HG03045 (cell line): ENCODE measurements at regions not wholly inside any gene's neighbourhood (a gene's known extent, or its start where the extent isn't known, plus 50 kb on each side); places are given as distances from the start of the nearest gene placed in this dataset.
A peak's percentile ranks its signal among the peaks of the same experiment; 100 is the strongest.
"Not testable (repeated sequence)": the region's sequence is repeated elsewhere in the genome, so short reads cannot be mapped to it uniquely, and the experiment has no call there.

ENCODE experiments used
- ATAC-seq: cut with Tn5 transposase; IDR thresholded peaks from one replicate; pipeline ENCODE4 v1.9.1; 2021; ENCODE audit warnings: mild to moderate bottlenecking, moderate library complexity; ENCODE audit not compliant: unreplicated experiment

DNA sequence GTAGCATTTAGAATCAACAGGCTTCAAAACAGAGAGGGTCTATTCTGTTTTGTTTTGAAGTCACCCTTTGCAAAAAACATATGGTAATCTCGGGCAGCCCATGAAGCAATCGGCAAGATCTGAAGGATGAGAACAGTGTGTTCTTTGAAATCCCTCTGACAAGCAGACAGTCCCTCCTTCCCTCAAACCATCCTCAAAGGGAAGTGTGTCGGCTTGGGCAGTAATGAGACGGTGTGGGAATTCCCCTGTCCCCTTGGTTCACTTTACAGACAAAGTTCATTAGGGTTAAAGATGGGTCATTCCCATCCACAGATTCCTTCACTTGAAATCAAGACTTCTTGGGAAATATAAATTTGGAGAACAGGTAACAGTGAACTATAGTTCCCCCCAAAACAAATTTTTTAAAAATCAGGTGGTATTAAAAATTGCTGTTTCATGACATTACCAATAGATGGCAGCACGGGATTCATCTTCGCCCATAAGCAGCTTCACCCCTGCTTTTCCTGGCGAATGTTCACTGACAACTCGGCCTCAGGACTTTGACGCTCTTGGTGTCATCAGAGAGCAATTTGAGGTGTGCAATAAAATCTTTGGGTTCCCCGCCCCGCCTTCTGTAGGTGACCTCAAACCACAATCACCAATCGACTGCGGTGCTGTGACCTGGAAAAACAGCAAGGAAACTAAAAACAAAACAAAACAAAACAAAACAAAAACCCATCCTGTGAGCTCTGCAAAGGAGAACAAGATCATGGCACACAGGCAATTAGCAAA lies 159.3 kb upstream of the TNFAIP3 start:
- peak; percentile 61 for ATAC-seq

DNA sequence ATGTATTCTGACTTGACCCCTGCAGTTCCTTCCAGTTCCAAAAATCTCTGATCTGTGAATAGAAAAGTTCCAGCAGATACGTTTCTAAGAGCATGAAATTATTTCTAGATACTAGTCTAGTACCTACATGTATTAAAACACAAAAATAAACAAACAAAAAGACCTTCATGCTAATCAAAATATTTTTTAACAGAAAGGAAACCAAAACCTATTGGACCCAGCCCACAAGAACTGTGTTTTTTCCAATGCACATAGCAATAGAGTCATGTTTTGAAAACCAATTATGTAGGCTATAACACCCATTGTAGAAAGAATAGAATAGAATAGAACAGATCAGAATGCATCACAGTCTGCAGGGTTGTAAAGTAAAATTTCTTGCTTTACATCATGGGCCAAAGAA lies 158.6 kb upstream of the TNFAIP3 start:
- ATAC-seq, result no peak

DNA sequence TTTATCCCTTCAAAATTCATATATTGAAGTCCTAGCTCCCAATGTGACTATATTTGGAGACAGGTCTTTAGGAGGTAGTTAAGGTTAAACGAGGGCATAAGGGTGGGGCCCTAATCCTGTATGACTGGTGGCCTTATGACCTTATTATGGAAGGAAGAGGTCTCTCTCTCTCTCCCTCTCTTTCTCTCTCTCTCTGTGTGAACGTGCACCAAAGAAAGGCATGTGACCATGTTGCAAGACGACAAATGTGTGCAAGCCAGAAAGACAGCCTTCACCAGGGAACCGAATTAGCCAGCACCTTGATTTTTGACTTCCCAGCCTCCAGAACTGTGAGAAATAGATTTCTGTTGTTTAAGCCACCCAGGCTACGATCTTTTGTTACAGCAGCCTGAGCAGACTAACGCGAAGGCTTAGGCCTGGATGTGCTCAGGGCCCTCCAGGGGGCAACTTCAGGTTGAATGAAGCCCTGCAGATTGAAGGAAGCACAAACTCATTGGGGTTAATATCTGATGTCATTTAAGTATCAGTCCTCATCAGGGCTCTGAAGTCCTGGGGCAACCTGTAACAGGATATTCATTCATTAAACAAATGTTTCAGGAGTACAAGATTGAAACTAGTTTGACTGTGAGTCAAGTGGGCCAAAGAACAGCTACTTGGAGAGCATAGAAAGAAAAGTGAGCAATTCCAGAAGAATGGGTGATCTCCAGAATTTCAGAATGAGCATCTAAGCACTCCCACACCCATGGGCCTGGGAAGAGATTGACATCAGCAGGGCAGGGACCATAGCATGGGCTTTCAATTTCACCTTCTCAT lies 157.4 kb upstream of the TNFAIP3 start:
- ATAC-seq, result no peak

DNA sequence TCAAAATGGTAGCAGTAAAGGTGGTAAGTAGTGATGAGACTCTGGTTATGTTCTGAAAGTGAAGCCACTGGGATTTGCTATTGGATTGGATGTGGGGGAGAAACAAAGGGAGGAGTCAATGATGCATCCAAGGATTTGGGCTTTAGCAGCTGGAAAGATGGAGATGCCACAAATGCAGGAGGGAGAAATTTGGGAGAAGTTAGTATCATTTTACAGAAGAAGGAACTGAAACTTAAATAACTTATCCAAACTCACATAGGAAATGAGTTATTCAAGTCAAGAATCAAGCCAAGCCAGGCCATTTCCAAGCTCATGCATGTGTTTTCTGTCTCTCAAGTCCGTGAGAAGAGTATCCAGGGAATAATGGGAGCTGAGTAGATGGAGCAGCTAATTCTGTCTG lies 155.1 kb upstream of the TNFAIP3 start:
- no peak for ATAC-seq

DNA sequence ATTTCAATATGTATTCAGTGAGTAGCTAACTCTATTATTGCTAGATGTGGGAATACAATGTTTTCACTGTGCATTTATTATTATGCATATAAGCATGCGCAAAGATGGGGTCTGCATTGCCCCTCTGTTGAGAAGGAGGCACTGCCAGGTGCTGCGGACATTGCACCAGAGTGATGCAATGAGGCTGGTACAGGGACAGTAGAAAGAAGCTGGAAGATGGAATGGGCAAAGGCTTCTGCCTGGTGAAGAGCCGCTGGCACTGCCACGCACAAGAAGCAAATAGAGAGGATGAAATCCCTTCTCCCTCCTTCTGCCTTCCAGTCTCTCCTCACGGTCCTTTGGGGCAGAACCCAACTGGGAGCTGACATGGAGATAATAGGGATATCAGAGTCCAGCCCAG lies 154.5 kb upstream of the TNFAIP3 start:
- ATAC-seq, result no peak

DNA sequence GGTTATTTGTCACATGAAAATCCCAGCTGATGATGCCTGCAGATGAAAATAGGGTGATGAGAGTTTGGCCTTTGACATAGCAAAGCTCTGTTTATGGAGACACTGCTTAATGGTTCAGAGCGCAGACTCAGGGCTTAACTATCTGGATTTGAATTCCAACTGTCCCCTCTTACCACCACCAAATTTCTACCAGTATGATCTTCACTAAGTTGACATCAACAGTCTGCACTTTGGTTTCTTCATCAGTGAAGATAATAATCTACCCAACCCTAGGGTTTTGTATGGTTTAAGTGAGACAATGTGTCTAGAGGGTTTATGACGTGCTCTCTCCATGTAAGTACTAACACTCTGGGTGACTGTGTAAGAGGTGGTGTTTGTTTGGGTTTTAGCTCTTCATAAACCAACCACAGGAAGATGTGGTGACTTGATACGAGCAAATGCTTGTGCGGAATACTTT lies 151.4 kb upstream of the TNFAIP3 start:
- ATAC-seq, result no peak

DNA sequence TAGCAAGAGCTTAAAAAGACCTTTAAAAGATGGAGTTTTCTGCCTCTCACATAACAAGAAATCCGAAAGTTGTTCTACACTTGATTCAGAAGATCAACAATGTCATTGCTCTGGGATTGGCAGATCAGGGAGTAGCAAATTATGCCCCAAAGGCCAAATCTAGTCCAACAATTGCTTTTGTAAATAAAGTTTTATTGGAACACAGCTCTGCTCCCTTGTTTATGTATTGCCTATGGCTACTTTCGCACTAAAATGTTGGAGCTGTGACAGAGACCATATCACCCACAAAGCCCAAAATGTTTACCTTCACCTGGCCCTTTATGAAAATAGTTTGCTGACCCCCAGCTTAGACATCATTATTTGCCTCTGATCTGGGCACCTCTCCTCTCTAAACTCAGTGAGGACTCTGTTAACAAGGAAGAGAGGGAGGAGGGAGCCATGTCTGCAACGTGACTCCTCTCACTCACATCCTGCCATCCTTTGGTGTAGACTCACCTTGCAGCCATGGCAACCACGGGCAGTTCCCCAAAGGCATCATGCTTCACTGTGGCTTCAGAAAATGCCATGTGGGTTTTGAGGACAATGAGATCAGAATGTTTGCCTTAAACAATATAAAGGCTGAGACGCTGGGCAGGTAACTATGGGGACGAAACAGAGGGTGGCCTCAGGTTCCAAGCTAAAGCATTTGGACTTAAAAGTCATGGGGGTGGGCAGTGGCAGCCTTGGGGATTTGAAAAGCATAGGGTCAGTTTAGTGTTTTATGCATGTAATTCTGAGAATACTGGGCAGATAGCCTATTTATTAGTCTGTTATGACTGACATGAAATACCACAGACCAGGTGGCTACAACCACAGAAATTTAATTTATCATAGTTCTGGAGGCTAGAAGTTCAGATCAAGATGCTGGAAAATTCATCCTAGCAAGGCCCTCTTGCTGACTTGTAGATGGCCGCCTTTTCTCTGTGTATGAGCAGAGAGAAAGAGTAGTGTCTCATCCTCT lies 149.7 kb upstream of the TNFAIP3 start:
- no peak for ATAC-seq

DNA sequence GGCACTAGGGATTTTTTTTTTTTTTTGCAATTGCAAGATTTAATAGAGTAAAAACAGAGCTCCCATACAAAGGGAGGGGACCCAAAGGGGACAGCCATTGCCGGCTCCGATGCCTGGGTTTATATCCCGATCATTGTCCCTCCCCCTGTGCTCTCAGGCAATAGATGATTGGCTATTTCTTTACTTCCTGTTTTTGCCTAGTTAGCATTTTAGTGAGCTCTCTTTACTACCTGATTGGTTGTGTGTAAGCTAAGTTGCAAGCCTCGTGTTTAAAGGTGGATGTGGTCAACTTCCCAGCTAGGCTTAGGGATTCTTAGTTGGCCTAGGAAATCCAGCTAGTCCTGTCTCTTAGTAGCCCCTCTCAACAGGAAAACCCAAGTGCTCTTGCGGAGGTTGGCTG lies 148.2 kb upstream of the TNFAIP3 start:
- not testable (repeated sequence) for ATAC-seq

DNA sequence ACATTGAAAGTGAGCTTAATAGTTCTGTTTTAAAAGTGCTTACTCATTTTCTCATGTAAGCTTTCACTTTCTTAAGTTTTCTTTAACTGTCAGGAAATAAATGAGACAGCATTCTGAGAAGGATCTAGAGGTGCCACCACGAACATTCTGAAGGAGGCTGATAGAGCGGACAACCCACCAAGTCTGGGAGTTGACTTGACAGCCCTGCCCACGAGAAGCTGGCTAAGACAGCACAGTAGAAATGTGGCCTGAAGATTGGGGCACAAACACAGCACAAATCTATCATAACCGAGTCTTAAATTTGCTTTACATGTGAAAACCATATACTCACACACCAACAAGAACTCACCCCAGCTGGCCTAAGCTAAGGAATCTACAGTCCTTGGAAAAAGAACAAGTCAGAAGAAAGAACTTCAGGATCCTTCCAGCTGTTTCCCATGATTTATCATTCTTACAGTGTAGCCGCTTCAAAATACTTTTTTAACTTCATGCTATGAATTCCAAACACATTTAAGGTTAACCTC lies 144.2 kb upstream of the TNFAIP3 start:
- no peak for ATAC-seq

DNA sequence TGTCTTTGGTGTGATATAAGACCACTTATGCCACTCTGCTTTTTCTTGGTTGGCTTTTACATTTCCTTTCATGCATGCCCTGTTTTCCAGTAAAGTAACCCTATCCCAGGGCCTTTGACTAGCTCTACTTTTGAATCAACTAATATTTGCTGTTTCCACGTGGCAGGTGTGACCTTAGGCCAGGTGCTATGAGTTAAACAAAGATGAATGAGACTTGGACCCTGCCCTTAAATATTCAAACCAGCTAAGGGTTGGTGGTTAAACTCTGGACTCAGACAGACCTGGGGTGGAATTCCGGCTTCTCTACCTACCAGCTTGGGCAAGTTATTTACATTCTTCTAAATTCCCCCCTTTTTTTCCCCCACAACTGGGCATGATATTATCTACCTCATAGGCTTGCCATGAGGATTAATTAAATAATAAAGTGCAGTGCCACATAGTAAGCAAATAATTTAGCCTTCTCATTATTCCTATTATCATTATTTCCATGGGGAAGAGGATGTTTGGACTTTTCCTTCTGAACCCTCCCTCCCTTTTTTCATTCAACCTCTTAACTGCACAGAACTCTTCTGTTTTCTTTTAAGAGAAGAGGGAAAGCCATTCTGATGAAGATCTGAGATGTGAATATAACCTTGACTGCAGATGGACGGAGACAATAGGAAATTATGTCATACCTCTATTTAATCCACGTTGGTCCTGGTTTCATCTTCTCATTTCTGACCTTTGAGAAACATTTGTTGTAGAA lies 143.6 kb upstream of the TNFAIP3 start:
- no peak for ATAC-seq

DNA sequence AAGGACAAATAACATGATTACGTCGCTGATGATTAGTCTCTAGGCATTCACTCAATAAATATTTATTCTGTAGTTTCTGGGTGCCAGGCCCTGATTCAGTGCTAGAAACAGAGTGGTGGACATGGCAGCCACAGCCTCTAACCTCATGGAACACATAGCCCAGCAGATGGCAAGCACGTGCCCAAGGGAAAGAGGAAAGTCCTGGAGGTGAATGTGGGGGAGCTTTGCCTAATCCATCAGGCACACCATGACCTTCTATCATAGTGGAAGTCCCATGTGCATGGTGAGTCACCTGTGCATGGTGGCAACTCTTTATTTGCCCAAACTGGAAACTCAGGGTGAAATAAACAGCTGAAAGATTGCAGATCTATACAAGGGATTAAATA lies 143.0 kb upstream of the TNFAIP3 start:
- ATAC-seq, result no peak

DNA sequence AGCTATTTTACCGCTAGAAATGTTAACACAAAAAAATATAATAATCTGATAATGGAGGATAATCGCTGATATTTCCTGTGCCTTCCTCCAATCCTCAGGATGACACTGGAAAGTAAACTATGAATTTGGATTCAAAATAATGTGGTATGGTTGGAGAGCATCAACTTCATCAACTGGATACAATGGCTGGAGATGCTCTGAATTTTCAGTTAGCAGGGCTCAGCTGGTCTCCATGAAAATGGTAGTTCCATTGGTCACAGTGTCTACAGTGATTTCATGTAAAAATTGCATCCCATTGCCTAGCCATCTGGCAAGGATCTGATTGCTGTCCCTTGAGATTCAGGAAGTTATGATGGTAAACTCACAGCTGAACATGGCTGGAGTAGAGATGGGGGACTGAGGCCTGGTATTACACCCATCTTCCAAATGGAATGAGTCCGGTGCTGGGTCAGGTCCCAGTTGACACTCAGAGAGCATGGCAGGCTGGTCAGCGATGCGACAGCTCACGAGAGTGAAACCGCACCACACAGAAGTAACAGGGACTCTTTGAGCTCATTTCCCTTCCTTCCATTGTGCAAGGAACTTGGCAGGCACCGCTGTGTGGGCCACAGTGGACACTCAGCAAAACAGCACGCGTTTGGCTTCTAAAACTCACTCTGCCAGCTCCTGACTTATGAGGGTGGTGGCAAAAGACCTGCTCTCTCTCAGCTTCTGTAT lies 142.4 kb upstream of the TNFAIP3 start:
- no peak for ATAC-seq

DNA sequence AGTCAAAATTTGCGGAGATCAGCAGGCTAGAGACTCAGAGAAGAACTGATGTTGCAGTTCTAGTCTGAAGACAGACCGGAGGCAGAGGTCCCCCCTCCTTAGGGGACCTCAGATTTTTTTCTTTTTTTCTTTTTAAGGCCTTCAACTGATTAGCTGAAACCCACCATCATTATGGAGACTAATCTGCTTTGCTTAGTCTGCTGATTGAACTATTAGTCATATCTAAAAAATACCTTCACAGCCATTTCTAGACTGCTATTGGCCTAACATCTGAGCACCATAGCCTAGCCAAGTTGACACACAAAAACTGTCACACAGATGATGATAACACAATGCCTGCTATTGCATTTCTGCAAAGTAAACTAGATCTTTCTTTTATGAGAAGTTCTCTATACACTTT lies 141.1 kb upstream of the TNFAIP3 start:
- ATAC-seq, result no peak

DNA sequence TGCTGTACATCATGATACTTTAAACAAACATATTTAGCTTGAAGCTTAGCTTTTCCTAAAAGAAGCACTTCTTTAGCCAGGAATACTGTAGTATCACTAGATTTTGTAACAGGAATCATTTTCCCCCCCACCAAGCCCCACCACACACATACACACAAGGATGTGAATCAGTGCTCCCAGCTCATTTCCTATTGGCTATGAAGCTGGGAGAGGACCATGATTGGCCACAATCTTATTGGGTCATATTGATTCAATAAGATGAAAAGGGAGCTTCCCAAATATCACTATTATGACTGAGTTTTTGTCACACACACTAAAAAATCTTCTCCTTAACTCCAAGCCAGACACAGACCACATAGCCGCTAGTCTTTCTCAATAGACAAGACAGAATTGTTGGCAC lies 140.5 kb upstream of the TNFAIP3 start:
- ATAC-seq, result no peak

DNA sequence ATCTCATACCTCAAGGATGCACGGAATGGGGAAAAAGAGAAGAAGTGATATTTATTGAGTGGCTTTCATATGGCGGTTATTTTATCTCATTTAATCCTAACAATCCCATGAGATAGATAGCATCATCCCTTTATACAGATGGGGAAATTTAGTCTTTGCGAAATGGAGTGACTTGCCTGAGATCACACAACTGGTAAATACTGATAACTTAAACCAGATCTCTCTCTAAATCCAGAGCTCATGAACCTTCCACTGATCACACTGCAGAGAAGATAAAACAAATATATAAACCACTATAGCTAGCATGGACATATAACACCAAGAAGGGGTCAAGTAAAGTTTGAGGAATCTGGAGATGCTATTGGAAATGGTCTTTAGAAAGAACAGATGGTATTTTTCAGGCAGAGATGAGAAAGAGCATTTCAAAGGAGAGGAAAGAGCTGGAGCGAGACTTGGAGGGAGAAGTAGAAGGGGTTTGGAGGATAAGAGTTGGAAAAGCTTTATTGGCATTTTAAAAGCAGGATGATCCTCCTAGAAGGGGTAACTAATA lies 139.8 kb upstream of the TNFAIP3 start:
- no peak for ATAC-seq

DNA sequence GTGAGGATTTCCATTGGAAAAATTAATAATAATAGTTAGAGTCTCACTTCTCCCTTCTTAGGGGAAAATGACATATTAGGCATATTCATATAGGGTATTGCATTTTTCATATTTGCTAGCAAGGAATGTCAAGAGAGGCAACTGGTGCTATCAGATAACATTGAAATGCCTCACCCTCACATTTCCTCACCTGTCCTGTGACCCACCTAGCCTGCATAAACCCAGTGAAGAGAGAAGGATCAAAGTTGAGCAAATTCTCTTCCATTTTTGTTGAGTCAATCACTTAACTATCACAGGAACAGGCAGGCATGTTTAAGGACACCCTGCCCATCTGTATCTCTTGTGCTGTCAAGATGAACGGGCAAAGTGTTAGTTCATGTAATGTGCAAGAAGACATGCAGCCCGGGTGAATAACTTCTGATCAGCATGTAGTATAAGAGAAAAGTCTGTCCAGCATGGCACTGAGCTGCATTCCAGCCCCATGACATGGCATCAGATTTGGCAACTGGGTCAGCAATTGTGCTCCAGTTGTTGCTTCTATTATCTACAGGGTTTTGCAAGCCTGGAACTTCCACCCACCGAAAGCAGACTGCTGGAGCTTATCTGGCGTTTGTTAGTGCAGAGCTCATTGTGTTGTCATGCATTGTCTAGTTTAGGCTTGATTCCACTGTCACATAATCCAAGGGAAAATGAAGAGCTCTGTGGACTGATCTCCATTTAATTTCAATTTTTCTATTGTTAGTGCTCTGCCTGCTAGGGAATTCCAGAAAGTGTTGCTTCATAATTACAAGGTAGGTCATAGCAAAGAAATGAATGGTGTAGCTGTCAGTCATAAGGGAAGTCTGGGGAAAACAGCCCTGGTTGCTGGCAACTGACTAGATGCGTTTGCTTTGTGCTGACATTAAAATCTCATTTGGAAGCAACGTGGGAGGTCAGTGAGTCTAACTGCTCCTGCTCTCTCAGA lies 138.4 kb upstream of the TNFAIP3 start:
- no peak for ATAC-seq

DNA sequence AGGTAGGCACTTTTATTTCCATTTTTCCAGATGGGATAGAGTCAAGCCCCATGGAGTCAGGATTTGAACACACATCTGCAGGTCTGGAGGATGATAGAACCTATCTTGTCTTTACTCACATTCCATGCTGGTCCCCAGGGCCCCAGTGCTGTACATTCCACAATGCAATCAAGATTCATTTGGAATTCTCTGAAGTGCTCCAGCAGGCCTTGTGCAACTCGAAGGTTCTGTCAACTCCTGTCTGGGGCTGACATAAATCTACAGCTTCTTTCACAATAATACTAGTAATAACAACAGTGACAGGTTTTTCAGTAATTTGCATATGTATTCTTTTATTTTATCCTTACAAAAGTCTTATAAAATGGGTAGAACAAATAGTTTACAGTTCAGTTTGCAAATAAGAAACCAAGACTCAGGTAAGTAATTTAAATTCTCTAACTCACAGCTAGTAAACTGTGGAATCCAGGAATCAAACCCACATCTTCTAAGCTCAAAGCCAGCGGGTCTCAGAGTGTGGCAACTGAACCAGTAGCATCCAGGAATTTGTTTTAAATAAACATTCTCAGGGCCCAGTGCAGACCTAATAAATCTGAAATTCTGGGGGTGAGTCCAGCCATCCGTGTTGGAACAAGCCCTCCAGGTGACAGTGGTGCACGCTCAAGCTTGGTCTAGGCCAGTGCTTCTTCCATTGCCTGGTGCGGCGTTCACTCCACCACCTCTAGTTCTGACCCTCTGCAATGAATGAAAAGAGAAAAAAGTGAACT lies 137.0 kb upstream of the TNFAIP3 start:
- ATAC-seq, result no peak
